ENCODE measurements at regions not wholly inside any gene's neighbourhood (a gene's known extent, or its start where the extent isn't known, plus 50 kb on each side); places are given as distances from the start of the nearest gene placed in this dataset.

DNA sequence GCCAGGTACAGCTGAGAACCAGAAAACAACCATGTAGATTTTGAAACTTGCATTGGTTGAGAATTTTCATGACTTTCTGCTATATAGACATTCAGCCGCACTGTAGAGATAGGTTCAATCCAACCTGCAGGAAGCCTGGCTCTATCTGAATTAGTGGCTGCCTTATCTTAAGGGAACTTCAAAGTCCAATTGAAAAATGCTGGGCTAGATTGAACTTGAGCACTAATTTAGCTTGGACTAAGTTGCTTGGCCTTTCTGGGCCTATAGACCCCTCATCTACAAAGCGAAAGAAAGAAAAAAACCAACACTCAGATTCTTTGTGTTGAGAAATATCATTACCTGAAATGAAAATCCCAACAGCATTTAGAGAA lies 332.4 kb downstream of the NUAK1 start:
- TF ChIP-seq ZNF292 (CRISPR knock-in tag; IDR thresholded peaks at IDR 0.05; ENCODE audit: borderline replicate concordance, low read depth) (no peak), PCBP1 (IDR thresholded peaks at IDR 0.05; ENCODE audit: borderline replicate concordance, low read depth, low read length) (no peak), RBM22 (optimal IDR thresholded peaks at IDR 0.05; ENCODE audit: low read length) (no peak), SMARCC2 (IDR thresholded peaks at IDR 0.05) (no peak), ZNF629 (CRISPR knock-in tag; conservative IDR thresholded peaks at IDR 0.05) (no peak)
- no peak for ATAC-seq
- POLR2A ChIA-PET = no interaction called here

DNA sequence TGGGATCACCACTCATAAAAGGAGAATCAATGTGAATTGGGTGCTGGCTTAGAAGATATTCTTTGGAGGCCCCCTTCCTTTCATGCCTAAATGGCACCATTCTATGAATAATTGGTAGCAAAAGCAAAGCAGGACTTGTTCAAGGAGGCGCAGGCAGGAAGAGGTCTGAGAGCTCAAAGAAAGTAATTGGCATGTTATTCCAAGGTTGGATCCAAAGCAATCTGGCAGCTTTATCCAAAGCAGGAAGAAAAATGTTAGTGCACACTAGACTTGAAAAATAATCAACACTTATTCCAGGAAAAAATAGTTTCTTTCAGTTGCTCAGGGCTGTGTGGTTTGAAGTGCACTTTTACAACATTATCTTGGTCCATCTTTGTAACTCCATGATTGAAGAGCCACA lies 326.4 kb downstream of the NUAK1 start:
- CTCF ChIA-PET (ENCODE audit: low intra/inter-chr PET ratio, low total read pairs) = no interaction called here
- WGBS (ENCODE audit: low lambda C conversion rate) = 47% methylated on average over 1 of the region's 1 CpG
- no peak overlapping the region for H2AFZ ChIP-seq (ENCODE audit: low read length)
- H3K4me1 ChIP-seq (ENCODE audit: insufficient read depth, low read length) = no peaks in the 10 kb centered on the region
- H3K27ac ChIP-seq (ENCODE audit: extremely low read length, insufficient read depth, low read length) = no peak overlapping the region
- DNase-seq (ENCODE audit: low spot score) (no peak), ATAC-seq (no peak), FAIRE-seq (no peak)
- no peak overlapping the region for H3K9ac ChIP-seq (ENCODE audit: insufficient read depth, low read depth, low read length)
- no peaks in the 10 kb centered on the region for H3K27me3 ChIP-seq (ENCODE audit: control insufficient read depth in 1 of 2, insufficient read depth in 2 of 2, low read length in 2 of 2)
- no peaks in the 10 kb centered on the region for H3K9me3 ChIP-seq (ENCODE audit: low read length)
- in situ Hi-C loops (cut with HindIII; ENCODE audit: extremely low pct_ligation_motif_present, low pct_unique_long_range_greater_than_20kb) (no loop called here), intact Hi-C loops (cut with micrococcal nuclease; ENCODE audit: unreplicated experiment) (no loop called here)
- no TSS peak for BruUV-seq (replicated peaks)
- POLR2A ChIA-PET = no interaction called here
- H3K4me2 ChIP-seq (ENCODE audit: low read depth, low read length) = no peak overlapping the region
- no peaks in the 10 kb centered on the region for H3K36me3 ChIP-seq (replicated peaks in 1 of 2; ENCODE audit: control insufficient read depth in 1 of 2, insufficient read depth in 2 of 2, low read length in 2 of 2)
- H3K79me2 ChIP-seq (ENCODE audit: insufficient read depth, low read length) = no peaks in the 10 kb centered on the region
- H3K4me3 ChIP-seq (replicated peaks in 1 of 3; ENCODE audit: insufficient read depth in 1 of 3, low read depth in 2 of 3, low read length in 3 of 3) = no peak overlapping the region
- no peaks in the 10 kb centered on the region for H4K20me1 ChIP-seq (ENCODE audit: insufficient read depth, low read length)
- TF ChIP-seq ZNF605 (CRISPR knock-in tag; IDR thresholded peaks at IDR 0.05) = no peak
- TF ChIP-seq SIN3A (IDR thresholded peaks at IDR 0.05; ENCODE audit: borderline replicate concordance, low read depth, low read length) = no peak
- TF ChIP-seq, protein P1, sequence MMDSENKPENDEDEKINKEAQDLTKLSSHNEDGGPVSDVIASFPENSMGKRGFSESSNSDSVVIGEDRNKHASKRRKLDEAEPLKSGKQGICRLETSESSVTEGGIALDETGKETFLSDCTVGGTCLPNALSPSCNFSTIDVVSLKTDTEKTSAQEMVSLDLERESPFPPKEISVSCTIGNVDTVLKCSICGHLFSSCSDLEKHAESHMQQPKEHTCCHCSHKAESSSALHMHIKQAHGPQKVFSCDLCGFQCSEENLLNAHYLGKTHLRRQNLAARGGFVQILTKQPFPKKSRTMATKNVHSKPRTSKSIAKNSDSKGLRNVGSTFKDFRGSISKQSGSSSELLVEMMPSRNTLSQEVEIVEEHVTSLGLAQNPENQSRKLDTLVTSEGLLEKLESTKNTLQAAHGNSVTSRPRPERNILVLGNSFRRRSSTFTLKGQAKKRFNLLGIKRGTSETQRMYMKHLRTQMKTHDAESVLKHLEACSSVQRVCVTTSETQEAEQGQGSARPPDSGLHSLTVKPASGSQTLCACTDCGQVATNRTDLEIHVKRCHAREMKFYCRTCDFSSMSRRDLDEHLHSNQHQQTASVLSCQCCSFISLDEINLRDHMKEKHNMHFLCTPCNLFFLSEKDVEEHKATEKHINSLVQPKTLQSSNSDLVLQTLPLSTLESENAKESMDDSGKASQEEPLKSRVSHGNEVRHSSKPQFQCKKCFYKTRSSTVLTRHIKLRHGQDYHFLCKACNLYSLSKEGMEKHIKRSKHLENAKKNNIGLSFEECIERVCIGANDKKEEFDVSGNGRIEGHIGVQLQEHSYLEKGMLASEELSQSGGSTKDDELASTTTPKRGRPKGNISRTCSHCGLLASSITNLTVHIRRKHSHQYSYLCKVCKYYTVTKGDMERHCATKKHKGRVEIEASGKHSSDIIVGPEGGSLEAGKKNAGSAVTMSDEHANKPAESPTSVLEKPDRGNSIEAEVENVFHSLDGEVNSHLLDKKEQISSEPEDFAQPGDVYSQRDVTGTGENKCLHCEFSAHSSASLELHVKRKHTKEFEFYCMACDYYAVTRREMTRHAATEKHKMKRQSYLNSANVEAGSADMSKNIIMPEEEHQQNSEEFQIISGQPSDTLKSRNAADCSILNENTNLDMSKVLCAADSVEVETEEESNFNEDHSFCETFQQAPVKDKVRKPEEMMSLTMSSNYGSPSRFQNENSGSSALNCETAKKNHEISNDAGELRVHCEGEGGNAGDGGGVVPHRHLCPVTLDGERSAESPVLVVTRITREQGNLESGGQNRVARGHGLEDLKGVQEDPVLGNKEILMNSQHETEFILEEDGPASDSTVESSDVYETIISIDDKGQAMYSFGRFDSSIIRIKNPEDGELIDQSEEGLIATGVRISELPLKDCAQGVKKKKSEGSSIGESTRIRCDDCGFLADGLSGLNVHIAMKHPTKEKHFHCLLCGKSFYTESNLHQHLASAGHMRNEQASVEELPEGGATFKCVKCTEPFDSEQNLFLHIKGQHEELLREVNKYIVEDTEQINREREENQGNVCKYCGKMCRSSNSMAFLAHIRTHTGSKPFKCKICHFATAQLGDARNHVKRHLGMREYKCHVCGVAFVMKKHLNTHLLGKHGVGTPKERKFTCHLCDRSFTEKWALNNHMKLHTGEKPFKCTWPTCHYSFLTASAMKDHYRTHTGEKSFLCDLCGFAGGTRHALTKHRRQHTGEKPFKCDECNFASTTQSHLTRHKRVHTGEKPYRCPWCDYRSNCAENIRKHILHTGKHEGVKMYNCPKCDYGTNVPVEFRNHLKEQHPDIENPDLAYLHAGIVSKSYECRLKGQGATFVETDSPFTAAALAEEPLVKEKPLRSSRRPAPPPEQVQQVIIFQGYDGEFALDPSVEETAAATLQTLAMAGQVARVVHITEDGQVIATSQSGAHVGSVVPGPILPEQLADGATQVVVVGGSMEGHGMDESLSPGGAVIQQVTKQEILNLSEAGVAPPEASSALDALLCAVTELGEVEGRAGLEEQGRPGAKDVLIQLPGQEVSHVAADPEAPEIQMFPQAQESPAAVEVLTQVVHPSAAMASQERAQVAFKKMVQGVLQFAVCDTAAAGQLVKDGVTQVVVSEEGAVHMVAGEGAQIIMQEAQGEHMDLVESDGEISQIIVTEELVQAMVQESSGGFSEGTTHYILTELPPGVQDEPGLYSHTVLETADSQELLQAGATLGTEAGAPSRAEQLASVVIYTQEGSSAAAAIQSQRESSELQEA (CRISPR knock-in tag; IDR thresholded peaks at IDR 0.05; ENCODE audit: not compliant biosample characterization) = no peak

More for the DNA sequence above, 332.4 kb downstream of the NUAK1 start:
- intact Hi-C loops (cut with micrococcal nuclease; ENCODE audit: unreplicated experiment) = no loop called here
- no peaks in the 10 kb centered on the region for H3K36me3 ChIP-seq (replicated peaks in 1 of 2; ENCODE audit: control insufficient read depth in 1 of 2, insufficient read depth in 2 of 2, low read length in 2 of 2)
- no TSS peak for BruUV-seq (replicated peaks)
- H3K4me2 ChIP-seq (ENCODE audit: low read depth, low read length) = no peak overlapping the region
- no peaks in the 10 kb centered on the region; a peak in 1 of 5 replicates for H3K27me3 ChIP-seq (ENCODE audit: control insufficient read depth in 1 of 2, insufficient read depth in 2 of 2, low read length in 2 of 2)
- WGBS (ENCODE audit: low lambda C conversion rate) = 43% methylated on average over 2 of the region's 2 CpGs
- H2AFZ ChIP-seq (ENCODE audit: low read length) = no peak overlapping the region
- in situ Hi-C loops (cut with HindIII; ENCODE audit: extremely low pct_ligation_motif_present, low pct_unique_long_range_greater_than_20kb) = no loop called here
- H3K9me3 ChIP-seq (ENCODE audit: low read length) = no peaks in the 10 kb centered on the region
- no peak overlapping the region for H3K9ac ChIP-seq (ENCODE audit: insufficient read depth, low read depth, low read length)
- CTCF ChIA-PET (ENCODE audit: low intra/inter-chr PET ratio, low total read pairs) = no interaction called here
- H4K20me1 ChIP-seq (ENCODE audit: insufficient read depth, low read length) = no peaks in the 10 kb centered on the region
- DNase-seq (ENCODE audit: low spot score) = no peak
- FAIRE-seq = no peak
- H3K4me3 ChIP-seq (replicated peaks in 1 of 3; ENCODE audit: insufficient read depth in 1 of 3, low read depth in 2 of 3, low read length in 3 of 3) = no peak overlapping the region
- no peaks in the 10 kb centered on the region for H3K4me1 ChIP-seq (ENCODE audit: insufficient read depth, low read length)
- no peak overlapping the region for H3K27ac ChIP-seq (ENCODE audit: extremely low read length, insufficient read depth, low read length)
- H3K79me2 ChIP-seq (ENCODE audit: insufficient read depth, low read length) = no peaks in the 10 kb centered on the region
